GM12864 (cell line): ENCODE measurements at regions not wholly inside any gene's neighbourhood (a gene's known extent, or its start where the extent isn't known, plus 50 kb on each side); places are given as distances from the start of the nearest gene placed in this dataset.
"Not testable (repeated sequence)": the region's sequence is repeated elsewhere in the genome, so short reads cannot be mapped to it uniquely, and the experiment has no call there.

Source experiments
- DNase-seq: peaks from one replicate; pipeline ENCODE4 v3.0.0-alpha.2; 2011; ENCODE audit warnings: low read depth
- H3K4me3 ChIP-seq: 2 replicates; pipeline ENCODE4 v1.5.1; 2011; ENCODE audit warnings: mild to moderate bottlenecking, low read depth, low read length, control low read depth
- TF ChIP-seq, protein P1 (sequence below): IDR thresholded peaks from 2 replicates; pipeline ENCODE4 v1.5.1; 2011; ENCODE audit warnings: low read depth, mild to moderate bottlenecking, moderate library complexity, low read length, control low read depth, inconsistent platforms; ENCODE audit errors: missing control alignments

DNA sequence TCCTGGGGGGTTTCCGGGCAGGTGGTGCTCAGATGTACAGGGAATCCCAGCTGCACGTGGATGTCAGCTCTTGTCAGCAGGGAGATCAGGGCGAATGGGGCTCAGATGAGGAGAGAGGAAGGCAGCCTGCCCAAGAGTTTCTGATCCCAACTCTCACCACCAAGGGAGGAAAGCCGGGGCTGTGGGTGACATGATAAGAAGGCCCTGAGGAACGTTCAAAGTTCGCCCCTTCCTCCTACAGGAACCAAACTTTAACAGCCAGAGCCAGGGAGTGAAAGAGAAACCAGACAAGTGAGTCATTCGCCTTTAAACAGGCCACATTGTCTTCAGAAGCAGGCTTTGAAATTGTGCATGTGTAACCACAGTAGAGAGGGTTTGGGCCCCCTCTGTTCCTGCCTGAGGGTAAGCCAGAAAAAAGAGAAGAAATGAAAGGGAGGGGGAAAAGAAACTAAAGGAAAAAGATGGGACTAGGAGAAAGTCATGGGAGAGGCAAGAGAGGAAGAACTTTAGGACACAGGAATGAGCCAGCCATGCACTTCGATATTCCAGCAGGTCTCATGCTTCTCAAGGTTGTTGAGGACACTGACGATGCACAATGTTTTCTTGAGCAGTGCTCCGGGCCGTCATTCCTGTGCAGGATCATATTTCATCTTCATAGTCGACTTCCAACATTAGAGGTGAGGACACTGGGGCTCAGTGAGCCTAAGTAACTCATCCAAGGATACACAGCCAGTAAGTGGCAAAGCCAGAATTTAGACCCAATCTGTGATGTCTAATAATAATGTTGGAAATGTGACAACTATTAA is 691.4 kb upstream of the TBX3 start:
- no peak overlapping the region for H3K4me3 ChIP-seq
- TF ChIP-seq, protein P1, sequence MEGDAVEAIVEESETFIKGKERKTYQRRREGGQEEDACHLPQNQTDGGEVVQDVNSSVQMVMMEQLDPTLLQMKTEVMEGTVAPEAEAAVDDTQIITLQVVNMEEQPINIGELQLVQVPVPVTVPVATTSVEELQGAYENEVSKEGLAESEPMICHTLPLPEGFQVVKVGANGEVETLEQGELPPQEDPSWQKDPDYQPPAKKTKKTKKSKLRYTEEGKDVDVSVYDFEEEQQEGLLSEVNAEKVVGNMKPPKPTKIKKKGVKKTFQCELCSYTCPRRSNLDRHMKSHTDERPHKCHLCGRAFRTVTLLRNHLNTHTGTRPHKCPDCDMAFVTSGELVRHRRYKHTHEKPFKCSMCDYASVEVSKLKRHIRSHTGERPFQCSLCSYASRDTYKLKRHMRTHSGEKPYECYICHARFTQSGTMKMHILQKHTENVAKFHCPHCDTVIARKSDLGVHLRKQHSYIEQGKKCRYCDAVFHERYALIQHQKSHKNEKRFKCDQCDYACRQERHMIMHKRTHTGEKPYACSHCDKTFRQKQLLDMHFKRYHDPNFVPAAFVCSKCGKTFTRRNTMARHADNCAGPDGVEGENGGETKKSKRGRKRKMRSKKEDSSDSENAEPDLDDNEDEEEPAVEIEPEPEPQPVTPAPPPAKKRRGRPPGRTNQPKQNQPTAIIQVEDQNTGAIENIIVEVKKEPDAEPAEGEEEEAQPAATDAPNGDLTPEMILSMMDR: no peak
- peak; percentile 54 for DNase-seq

DNA sequence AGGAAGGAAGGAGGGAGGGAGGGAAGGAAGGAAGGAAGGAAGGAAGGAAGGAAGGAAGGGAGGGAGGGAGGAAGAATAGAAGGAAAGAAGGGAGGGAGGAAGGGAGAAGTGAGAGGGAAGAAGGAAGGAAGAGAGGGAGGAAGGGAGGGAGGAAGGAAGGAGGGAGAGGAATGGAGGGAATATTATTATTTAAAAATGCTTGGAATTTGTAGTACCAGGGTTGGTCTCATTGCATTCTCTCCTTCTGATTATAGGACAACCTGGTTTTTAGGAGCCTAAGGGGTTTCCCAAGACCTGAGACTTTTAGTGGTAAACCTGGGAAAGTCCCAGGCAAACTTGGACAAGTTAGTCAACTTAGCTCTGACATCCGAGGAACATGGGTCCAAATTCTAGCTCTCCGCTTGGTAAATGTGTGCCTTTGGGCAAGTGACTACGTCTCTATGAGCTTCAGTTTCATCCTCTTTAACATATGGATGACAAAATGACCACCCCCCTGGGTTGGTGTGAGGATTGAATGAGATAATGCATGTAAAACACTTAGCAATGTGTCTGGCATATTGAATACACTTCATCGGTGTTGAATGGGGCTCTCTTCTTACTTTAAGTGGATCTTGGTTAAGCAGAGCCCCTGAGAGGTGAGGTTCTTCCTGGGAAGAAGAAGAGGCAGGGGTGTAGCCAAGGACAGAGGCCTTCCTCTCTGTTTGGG is 690.7 kb upstream of the TBX3 start:
- DNase-seq: peak; percentile 7
- TF ChIP-seq, protein P1: no peak
- H3K4me3 ChIP-seq: no peak overlapping the region

DNA sequence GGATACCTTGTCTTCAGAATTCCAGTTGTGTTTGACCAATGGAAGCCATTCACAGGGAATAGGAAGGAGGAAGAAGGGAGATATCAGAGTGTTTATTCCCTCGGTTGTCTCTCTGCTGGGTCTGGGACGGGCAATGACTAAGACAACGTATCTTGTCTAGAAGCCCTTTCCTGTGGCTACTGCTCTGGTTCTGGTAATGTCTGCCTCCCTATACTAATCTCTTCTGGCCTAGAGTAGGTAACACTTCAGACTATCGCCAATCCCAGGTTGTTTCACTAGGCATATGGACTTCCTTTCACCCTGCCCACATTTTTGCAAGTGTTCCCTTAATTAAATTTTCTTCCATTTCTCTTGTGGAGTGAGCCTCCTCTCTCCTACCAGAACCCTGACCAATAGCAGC is 687.7 kb upstream of the TBX3 start:
- TF ChIP-seq, protein P1: no peak
- H3K4me3 ChIP-seq: no peak overlapping the region
- no peak for DNase-seq

DNA sequence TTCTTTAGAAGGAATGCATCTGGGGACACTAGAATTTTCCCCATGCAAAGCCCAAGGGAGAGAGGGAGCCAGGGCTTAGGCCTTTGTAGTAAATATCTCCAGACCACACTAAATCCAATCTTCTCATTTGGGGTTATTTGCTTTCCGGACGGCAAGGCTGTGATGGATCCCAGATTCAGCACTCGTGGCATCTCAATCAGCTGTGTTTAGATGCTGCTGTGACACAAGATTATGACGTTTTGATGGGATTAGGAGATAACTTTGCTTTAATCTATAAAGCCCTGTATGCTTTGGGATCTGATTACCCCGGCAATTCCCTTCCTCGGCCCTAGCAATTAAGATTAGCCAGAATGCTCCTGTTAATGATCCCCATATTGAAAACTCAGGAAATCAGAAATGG is 686.7 kb upstream of the TBX3 start:
- TF ChIP-seq, protein P1: no peak
- DNase-seq: no peak
- no peak overlapping the region for H3K4me3 ChIP-seq

DNA sequence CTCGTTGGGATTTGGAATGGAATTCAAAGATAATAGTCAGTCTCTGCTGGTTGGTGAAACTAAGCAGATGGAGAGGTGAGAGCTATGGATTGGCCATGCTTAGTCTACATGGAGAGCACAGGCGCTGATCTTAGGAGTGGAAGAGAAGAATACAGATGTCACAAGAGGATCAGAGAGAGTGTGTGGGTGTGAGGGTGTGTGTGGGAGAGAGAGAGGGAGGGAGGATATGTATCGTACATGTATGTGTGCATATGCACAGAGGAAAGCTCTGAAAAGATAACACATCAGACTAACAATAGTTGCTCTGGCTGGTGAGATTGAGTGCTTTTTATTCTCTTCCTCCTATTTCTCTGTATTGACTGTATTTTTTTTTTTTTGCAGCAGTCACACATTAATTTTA is 686.2 kb upstream of the TBX3 start:
- DNase-seq: no peak
- H3K4me3 ChIP-seq: no peak overlapping the region
- TF ChIP-seq, protein P1: no peak

DNA sequence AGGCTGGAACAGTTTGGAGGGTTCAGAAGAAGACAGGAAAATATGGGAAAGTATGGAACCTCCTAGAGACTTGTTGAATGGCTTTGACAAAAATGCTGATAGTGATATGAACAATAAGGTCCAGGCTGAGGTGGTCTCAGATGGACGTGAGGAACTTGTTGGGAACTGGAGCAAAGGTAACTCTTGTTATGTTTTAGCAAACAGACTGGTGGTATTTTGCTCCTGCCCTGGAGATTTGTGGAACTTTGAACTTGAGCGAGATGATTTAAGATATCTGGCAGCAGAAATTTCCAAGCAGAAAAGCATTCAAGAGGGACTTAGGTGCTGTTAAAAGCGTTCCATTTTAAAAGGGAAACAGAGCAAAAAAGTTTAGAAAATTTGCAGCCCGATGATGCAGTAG is 682.3 kb upstream of the TBX3 start:
- not testable (repeated sequence) for DNase-seq, H3K4me3 ChIP-seq

DNA sequence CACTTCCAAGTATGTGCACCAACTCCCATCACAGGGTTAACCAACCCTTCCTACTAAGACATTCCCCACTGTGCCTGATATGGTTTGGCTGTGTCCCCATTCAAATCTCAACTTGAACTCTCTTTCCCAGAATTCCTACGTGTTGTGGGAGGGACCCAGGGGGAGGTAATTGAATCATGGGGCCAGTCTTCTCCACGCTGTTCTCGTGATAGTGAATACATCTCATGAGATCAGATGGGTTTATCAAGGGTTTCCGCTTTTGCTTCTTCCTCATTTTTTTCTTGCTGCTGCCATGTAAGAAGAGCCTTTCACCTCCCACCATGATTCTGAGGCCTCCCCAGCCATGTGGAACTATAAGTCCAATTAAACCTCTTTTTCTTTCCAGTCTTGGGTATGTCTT is 681.8 kb upstream of the TBX3 start:
- not testable (repeated sequence) for DNase-seq

DNA sequence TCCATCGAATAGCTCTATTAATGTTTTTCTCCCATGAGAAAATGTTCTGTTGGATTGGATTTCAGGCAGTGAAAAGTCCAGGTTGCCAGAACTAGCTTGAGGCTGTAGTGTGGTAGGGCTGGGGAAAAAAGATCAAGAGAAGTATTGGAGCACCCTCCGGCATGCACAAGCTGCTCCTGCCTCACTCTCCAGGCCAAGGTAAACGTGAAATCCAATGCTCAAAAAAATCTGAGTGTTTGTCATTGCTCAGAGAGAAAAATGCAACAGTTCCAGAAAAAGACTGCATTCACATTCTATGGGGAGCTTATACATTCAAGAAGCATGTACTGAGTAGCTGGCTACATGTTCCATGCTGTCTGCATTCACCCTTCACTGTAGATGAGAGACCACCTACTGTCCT is 680.9 kb upstream of the TBX3 start:
- TF ChIP-seq, protein P1: no peak
- no peak overlapping the region for H3K4me3 ChIP-seq
- DNase-seq: no peak

More for the DNA sequence above, 681.8 kb upstream of the TBX3 start:
- H3K4me3 ChIP-seq: not testable (repeated sequence)
